Activated naive CD4-positive, alpha-beta T cell treated with anti-CD3 and anti-CD28 coated beads, Interleukin-2, amount 10 ng/mL, durations not matched to agents 7 days and 5 days (primary cell): ENCODE measurements at regions not wholly inside any gene's neighbourhood (a gene's known extent, or its start where the extent isn't known, plus 50 kb on each side); places are given as distances from the start of the nearest gene placed in this dataset.
"Not testable (repeated sequence)": the region's sequence is repeated elsewhere in the genome, so short reads cannot be mapped to it uniquely, and the experiment has no call there.

Experiments
- CTCF ChIA-PET: fragments of 350-600 bp; sonication (Branson Sonifier 250); formaldehyde crosslinking; loops from one replicate; lab custom pipeline; 2021; ENCODE audit warnings: antibody characterized with exemption; lab: Charles Lee
- DNase-seq: peaks from one replicate; pipeline ENCODE4 v3.0.0-alpha.2; 2020
- H3K27ac Mint-ChIP-seq: one replicate; pipeline ENCODE4 v1.8.0; 2021; ENCODE audit warnings: mild to moderate bottlenecking, moderate library complexity, mixed read lengths
- H3K27me3 Mint-ChIP-seq: one replicate; pipeline ENCODE4 v1.8.0; 2021; ENCODE audit warnings: mild to moderate bottlenecking, mixed read lengths
- H3K36me3 Mint-ChIP-seq: one replicate; pipeline ENCODE4 v1.8.0; 2021; ENCODE audit warnings: mixed read lengths
- H3K4me1 Mint-ChIP-seq: one replicate; pipeline ENCODE4 v1.8.0; 2021; ENCODE audit warnings: mixed read lengths
- H3K4me3 Mint-ChIP-seq: one replicate; pipeline ENCODE4 v1.8.0; 2021; ENCODE audit warnings: mild to moderate bottlenecking, moderate library complexity, mixed read lengths
- H3K9me3 Mint-ChIP-seq: one replicate; pipeline ENCODE4 v1.8.0; 2021; ENCODE audit warnings: mixed read lengths

GRCh38 chr5:54876976-54877375, 108.4 kb downstream of the ESM1 start:
- Mint-ChIP-seq H3K9me3 (no peaks in the 10 kb centered on the region), H3K36me3 (no peaks in the 10 kb centered on the region), H3K27me3 (peaks cover 64% of the 10 kb centered on the region), H3K4me3 (no peak overlapping the region), H3K4me1 (peaks cover 6% of the 10 kb centered on the region), H3K27ac (no peak overlapping the region)
- no peak for DNase-seq
- CTCF ChIA-PET: interaction anchor here (3.3 kb wide), 1 partner anchor 10 kb away, joined by 17 read pairs; no protein-coding TSS in a partner anchor

GRCh38 chr5:54876556-54876955, 108.8 kb downstream of the ESM1 start:
- DNase-seq: no peak
- Mint-ChIP-seq H3K9me3 (no peaks in the 10 kb centered on the region), H3K27ac (no peak overlapping the region), H3K4me3 (no peak overlapping the region), H3K4me1 (peaks cover 2% of the 10 kb centered on the region), H3K36me3 (no peaks in the 10 kb centered on the region), H3K27me3 (peaks cover 65% of the 10 kb centered on the region)
- CTCF ChIA-PET: interaction anchor here (3.3 kb wide), 1 partner anchor 10 kb away, joined by 17 read pairs; no protein-coding TSS in a partner anchor

- CTCF ChIA-PET: no interaction called here
- DNase-seq: no peak
- no peaks in the 10 kb centered on the region for H3K36me3 Mint-ChIP-seq
- H3K4me3 Mint-ChIP-seq: no peak overlapping the region
- H3K4me1 Mint-ChIP-seq: no peaks in the 10 kb centered on the region
- peaks cover 63% of the 10 kb centered on the region for H3K27me3 Mint-ChIP-seq
- no peak overlapping the region for H3K27ac Mint-ChIP-seq
- no peaks in the 10 kb centered on the region for H3K9me3 Mint-ChIP-seq
These were observed 110.9 kb downstream of the ESM1 start for GRCh38 chr5:54874337-54875021.

DNA sequence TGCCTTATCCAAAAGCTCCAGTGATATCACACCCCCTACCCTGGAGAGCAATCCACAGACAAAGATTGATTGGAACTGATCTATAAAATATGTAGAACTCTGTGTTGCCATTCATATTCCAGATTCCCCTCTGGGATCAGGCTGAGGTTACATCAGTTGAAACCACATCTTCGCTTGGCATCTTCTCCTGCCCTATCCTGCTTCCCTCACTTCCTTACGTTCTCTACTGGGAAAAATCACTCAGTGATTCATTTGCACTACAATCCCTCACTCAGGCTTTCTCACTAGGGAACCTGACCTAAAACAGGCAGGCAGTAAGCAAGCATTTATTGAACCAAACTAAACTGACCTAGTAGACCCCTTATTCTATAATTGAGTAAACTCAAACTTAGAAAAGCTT, 111.7 kb downstream of the ESM1 start:
- peaks cover 65% of the 10 kb centered on the region for H3K27me3 Mint-ChIP-seq
- H3K27ac Mint-ChIP-seq: no peak overlapping the region
- no peaks in the 10 kb centered on the region for H3K36me3 Mint-ChIP-seq
- DNase-seq: no peak
- H3K9me3 Mint-ChIP-seq: no peaks in the 10 kb centered on the region
- H3K4me1 Mint-ChIP-seq: peaks cover 5% of the 10 kb centered on the region
- CTCF ChIA-PET: interaction anchor here (1.6 kb wide), 1 partner anchor 21 kb away, joined by 5 read pairs; no protein-coding TSS in a partner anchor
- no peak overlapping the region for H3K4me3 Mint-ChIP-seq

DNA sequence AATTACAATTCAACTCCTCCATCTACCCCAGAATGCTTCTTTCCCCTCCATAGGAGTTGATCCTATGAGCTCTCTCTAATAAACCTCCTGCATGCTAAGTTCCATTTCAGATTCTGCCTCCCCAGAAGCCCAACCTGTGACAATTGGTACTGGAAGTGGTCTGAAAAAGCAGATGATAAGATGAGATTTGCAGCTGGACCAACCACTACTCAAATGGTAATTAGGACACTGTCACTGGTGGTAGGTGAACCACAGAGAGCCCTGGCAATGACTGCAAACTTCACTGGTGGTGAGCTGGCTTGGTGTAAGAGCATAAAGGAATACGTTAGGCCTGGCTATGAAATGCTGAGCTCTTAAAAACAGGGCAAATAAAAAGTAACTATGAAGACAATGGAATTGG, 112.6 kb downstream of the ESM1 start:
- Mint-ChIP-seq H3K27me3 (peaks cover 61% of the 10 kb centered on the region), H3K4me1 (peaks cover 12% of the 10 kb centered on the region), H3K27ac (no peak overlapping the region), H3K4me3 (no peak overlapping the region), H3K9me3 (no peaks in the 10 kb centered on the region), H3K36me3 (no peaks in the 10 kb centered on the region)
- CTCF ChIA-PET: interaction anchor here (0.5 to 1.6 kb wide), 8 partner anchors 22 to 637 kb away, joined by 3 to 5 read pairs (median 4); no protein-coding TSS in a partner anchor
- DNase-seq: no peak

- Mint-ChIP-seq H3K27ac (no peak overlapping the region), H3K27me3 (peaks cover 49% of the 10 kb centered on the region)
- DNase-seq: no peak
These were observed 115.1 kb downstream of the ESM1 start for GRCh38 chr5:54870271-54870670.

DNA sequence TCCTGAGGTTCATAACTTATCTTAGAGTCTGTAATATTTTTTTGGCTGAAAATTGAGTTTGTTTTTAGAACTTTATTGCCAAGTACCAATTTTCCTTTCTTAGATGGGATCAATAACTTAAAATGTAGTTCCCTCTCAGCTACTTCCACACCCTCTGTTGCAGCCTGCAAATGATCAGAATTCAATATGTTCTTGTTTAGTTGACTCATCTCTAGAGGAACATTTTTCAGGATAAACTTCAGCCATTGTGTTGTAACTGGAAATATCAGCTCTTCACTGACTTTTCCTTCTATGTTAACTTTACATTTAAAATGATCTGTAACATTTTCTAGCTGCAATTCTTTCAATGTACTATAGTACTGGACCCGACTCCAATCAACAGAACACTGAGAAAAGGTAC, 115.7 kb downstream of the ESM1 start:
- Mint-ChIP-seq H3K9me3 (no peaks in the 10 kb centered on the region), H3K27me3 (peaks cover 48% of the 10 kb centered on the region), H3K27ac (no peak overlapping the region), H3K36me3 (no peaks in the 10 kb centered on the region), H3K4me1 (peaks cover 20% of the 10 kb centered on the region), H3K4me3 (no peak overlapping the region)
- DNase-seq: no peak
- CTCF ChIA-PET: interaction anchor here (0.6 to 1.1 kb wide), 2 partner anchors 22 to 25 kb away, joined by 3 to 4 read pairs; no protein-coding TSS in a partner anchor

More at GRCh38 chr5:54870271-54870670, 115.1 kb downstream of the ESM1 start:
- H3K9me3 Mint-ChIP-seq: no peaks in the 10 kb centered on the region
- no peak overlapping the region for H3K4me3 Mint-ChIP-seq
- H3K4me1 Mint-ChIP-seq: peaks cover 20% of the 10 kb centered on the region
- CTCF ChIA-PET: interaction anchor here (0.6 to 1.1 kb wide), 2 partner anchors 22 to 25 kb away, joined by 3 to 4 read pairs; no protein-coding TSS in a partner anchor
- no peaks in the 10 kb centered on the region for H3K36me3 Mint-ChIP-seq

DNA sequence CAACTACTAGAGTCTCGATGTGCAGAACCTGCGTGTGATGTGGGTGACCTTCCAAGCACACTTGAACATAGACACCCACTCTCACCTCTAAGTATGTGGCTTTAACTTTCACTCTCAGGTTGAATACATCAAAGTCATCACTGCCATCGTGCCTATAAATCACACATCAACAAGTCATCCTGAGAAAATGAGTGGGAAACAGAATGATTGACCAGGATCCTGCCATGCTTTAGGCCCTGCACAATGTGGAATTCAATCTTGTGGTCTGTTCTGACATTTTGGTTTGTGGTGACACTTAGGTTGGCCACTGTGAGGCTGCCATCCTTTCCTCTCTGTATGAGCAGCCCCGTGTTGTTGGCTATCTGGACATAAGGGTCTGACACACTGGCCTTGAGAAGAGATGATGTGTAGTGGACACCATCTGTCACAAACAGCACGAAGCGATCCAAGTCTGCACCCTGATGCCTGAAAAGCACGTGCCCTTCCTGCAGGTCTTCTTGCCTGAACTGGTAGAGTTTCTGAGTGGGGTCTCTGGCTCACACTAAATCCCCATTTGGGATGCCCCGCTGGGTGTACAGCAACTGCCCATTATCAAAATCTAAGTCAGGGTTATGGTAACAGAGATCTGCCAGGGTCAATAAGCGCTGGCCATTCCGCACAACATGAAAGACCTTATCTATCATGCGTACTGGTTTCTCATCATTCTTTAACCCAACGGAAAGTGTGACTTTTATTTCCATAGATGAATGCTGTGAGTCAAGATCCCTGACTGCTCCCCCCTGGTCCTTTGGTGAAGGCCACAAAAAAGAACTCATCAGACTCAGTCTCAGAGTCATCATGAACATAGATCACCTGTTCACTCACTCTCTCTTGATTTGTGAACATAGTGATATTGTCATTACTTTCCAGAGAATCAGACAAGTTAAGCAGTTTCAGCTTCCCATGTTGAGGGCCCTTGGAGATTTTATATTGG, 116.6 kb downstream of the ESM1 start:
- peaks cover 20% of the 10 kb centered on the region for H3K4me1 Mint-ChIP-seq
- no peaks in the 10 kb centered on the region for H3K9me3 Mint-ChIP-seq
- peaks cover 47% of the 10 kb centered on the region for H3K27me3 Mint-ChIP-seq
- no peak overlapping the region for H3K27ac Mint-ChIP-seq
- DNase-seq: no peak
- H3K4me3 Mint-ChIP-seq: no peak overlapping the region
- CTCF ChIA-PET: interaction anchor here (1.1 to 4.5 kb wide), 7 partner anchors 9 to 351 kb away, joined by 4 to 84 read pairs (median 11); partner anchors contain the start of gene SNX18
- H3K36me3 Mint-ChIP-seq: no peaks in the 10 kb centered on the region

DNA sequence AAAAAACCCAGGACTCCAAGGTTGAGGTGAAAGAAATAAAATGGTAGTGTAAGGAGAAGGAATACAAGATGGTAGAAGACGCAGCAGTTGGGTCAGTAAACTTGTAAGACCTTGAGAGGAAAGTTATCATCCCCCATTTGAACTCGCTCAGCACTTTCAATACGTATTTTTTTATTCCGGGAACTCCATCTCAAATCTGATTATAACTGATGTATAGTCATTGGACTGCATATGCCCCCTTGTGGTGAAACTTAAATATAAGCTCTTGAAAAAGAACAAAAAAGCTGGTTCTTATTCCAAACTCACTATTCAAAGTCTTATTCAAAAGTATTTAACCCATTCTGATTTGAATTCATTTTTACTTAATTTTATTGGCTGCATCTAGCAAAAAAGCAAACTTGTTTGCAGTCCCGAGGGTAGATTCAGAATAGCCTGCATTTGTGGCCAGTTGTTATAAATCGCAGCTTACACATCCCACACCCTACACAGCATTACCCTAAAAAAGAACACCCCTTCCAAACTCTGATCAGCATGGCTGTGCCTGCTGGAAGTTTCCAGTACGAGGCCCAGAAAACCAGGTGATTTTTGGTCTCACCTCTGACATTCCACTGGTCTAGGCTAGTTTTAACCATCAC, 118.0 kb downstream of the ESM1 start:
- Mint-ChIP-seq H3K27me3 (peaks cover 42% of the 10 kb centered on the region), H3K36me3 (no peaks in the 10 kb centered on the region), H3K27ac (no peak overlapping the region), H3K4me3 (no peak overlapping the region), H3K9me3 (no peaks in the 10 kb centered on the region), H3K4me1 (peaks cover 20% of the 10 kb centered on the region)
- DNase-seq: no peak
- CTCF ChIA-PET: interaction anchor here (0.6 to 4.5 kb wide), 26 partner anchors 11 to 633 kb away, joined by 3 to 84 read pairs (median 5); partner anchors contain the start of genes GPX8 and SNX18

DNA sequence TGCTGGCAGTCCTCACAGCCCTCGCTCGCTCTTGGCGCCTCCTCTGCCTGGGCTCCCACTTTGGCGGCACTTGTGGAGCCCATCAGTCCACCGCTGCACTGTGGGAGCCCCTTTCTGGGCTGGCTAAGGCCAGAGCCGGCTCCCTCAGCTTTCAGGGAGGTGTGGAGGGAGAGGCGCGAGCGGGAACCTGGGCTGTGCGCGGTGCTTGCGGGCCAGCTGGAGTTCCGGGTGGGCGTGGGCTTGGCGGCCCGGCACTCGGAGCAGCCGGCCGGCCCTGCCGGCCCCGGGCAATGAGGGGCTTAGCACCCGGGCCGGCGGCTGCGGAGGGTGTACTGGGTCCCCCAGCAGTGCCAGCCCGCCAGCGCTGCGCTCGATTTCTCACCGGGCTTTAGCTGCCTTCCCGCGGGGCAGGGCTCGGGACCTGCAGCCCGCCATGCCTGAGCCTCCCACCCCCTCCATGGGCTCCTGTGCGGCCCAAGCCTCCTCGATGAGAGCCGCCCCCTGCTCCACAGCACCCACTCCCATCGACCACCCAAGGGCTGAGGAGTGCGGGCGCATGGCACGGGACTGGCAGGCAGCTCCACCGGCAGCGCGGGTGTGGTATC, 120.4 kb downstream of the ESM1 start:
- CTCF ChIA-PET: interaction anchor here (0.9 to 4.5 kb wide), 6 partner anchors 13 to 352 kb away, joined by 3 to 84 read pairs (median 15); partner anchors contain the start of gene SNX18
- peaks cover 20% of the 10 kb centered on the region for H3K4me1 Mint-ChIP-seq
- not testable (repeated sequence) for H3K27ac Mint-ChIP-seq, H3K9me3 Mint-ChIP-seq, H3K36me3 Mint-ChIP-seq, DNase-seq, H3K4me3 Mint-ChIP-seq
- H3K27me3 Mint-ChIP-seq: peaks cover 33% of the 10 kb centered on the region

DNA sequence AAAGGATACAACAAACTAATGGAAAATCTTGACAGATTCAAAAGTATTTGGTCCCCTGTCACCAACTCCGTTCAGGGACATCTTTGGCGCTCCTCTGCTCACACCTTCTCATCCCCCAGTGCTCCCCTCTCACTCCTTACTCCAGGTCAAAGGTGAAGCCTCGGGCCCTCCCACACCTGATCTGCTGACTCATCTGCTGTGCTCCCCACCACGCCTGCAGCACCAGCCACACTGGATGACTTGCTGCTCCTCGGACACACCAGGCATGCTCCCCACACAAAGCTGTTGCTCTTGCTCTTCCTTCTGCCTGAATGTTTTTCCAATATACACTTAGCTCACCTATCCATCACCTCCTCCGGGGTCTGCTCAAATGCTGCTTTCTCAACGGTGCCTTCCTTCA, 123.4 kb downstream of the ESM1 start:
- no peak for DNase-seq
- H3K4me3 Mint-ChIP-seq: no peak overlapping the region
- H3K27ac Mint-ChIP-seq: no peak overlapping the region
- CTCF ChIA-PET: interaction anchor here (1.2 kb wide), 1 partner anchor 345 kb away, joined by 3 read pairs; no protein-coding TSS in a partner anchor
- peaks cover 30% of the 10 kb centered on the region for H3K27me3 Mint-ChIP-seq
- peaks cover 5% of the 10 kb centered on the region for H3K36me3 Mint-ChIP-seq
- H3K4me1 Mint-ChIP-seq: peaks cover under 1% of the 10 kb centered on the region
- peaks cover 26% of the 10 kb centered on the region for H3K9me3 Mint-ChIP-seq

GRCh38 chr5:54861212-54861894, 124.0 kb downstream of the ESM1 start:
- Mint-ChIP-seq H3K9me3 (peaks cover 27% of the 10 kb centered on the region), H3K4me3 (no peak overlapping the region), H3K27me3 (peaks cover 33% of the 10 kb centered on the region), H3K4me1 (no peaks in the 10 kb centered on the region), H3K27ac (no peak overlapping the region), H3K36me3 (peaks cover 5% of the 10 kb centered on the region)
- no peak for DNase-seq
- CTCF ChIA-PET: interaction anchor here (1.2 kb wide), 1 partner anchor 344 kb away, joined by 3 read pairs; no protein-coding TSS in a partner anchor

DNA sequence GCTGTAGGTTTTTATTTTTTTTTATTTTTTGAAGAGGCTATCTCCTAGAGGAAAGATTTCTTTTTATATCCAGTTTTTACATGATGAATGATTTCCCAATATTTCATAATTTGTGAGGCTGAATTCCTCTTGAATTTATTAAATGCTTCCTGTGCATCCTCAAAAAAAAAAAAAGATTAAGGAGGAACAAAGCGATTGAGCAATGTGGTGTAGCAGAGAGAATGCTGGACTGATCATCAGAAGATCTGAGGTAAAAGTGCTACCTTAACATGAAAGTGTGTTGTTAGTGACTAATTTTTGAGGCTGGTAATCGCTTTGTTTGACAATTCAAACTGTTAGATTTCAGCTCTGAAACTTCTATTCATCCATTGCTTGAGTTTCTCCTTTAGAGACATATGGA, 125.1 kb downstream of the ESM1 start:
- peaks cover 26% of the 10 kb centered on the region for H3K27me3 Mint-ChIP-seq
- no peak overlapping the region for H3K4me3 Mint-ChIP-seq
- no peak for DNase-seq
- no peaks in the 10 kb centered on the region for H3K4me1 Mint-ChIP-seq
- peaks cover 33% of the 10 kb centered on the region for H3K9me3 Mint-ChIP-seq
- CTCF ChIA-PET: no interaction called here
- peaks cover 5% of the 10 kb centered on the region for H3K36me3 Mint-ChIP-seq
- no peak overlapping the region for H3K27ac Mint-ChIP-seq
